Naive thymus-derived CD8-positive, alpha-beta T cell (primary cell): ENCODE measurements at regions not wholly inside any gene's neighbourhood (a gene's known extent, or its start where the extent isn't known, plus 50 kb on each side); places are given as distances from the start of the nearest gene placed in this dataset.
"Not testable (repeated sequence)": the region's sequence is repeated elsewhere in the genome, so short reads cannot be mapped to it uniquely, and the experiment has no call there.

Source experiments
- ATAC-seq, 2 donors: fragments of 150-1000 bp; cut with Tn5 transposase in 1 of 2; sonication (Bioruptor Pico), chemical (Tn5 transposase) in 1 of 2; 1 replicate in 1 of 2; 2 replicates in 1 of 2; pipeline ENCODE4 v1.10.0; 2021; ENCODE audit warnings: mild to moderate bottlenecking in 2 of 2, moderate library complexity in 2 of 2
- POLR2A ChIA-PET: fragments of 350-600 bp; sonication (Branson Sonifier 250); formaldehyde crosslinking; loops from one replicate; lab custom pipeline; 2021; ENCODE audit warnings: antibody characterized with exemption; lab: Charles Lee
- DNase-seq, 10 donors: peaks; one replicate each; pipeline versions ENCODE4 v3.0.0 to v3.0.0-alpha.2; 2020 to 2022
- H3K27ac Mint-ChIP-seq, 10 donors: one replicate each; pipeline ENCODE4 v1.8.0; 2020 to 2022; ENCODE audit warnings: mild to moderate bottlenecking in 10 of 10, mixed read lengths in 10 of 10, moderate library complexity in 4 of 10, inconsistent platforms in 1 of 10
- H3K27me3 Mint-ChIP-seq, 5 donors: one replicate each; pipeline ENCODE4 v1.8.0; 2021 to 2022; ENCODE audit warnings: mixed read lengths in 5 of 5
- H3K36me3 Mint-ChIP-seq, 3 donors: one replicate each; pipeline ENCODE4 v1.8.0; 2020 to 2022; ENCODE audit warnings: mixed read lengths in 3 of 3, mild to moderate bottlenecking in 2 of 3, inconsistent platforms in 1 of 3
- H3K4me1 Mint-ChIP-seq, 4 donors: one replicate each; pipeline ENCODE4 v1.8.0; 2021 to 2022; ENCODE audit warnings: mixed read lengths in 4 of 4
- H3K4me3 Mint-ChIP-seq, 10 donors: one replicate each; pipeline ENCODE4 v1.8.0; 2020 to 2022; ENCODE audit warnings: mild to moderate bottlenecking in 10 of 10, mixed read lengths in 10 of 10, moderate library complexity in 6 of 10, inconsistent platforms in 1 of 10
- H3K9me3 Mint-ChIP-seq, 9 donors: one replicate each; pipeline ENCODE4 v1.8.0; 2020 to 2022; ENCODE audit warnings: mixed read lengths in 9 of 9, mild to moderate bottlenecking in 3 of 9, inconsistent platforms in 1 of 9, moderate library complexity in 1 of 9

GRCh38 chr6:159535656-159536350, 157.2 kb downstream of the SOD2 start:
- ATAC-seq (no peak), DNase-seq (no peak)
- H3K36me3 Mint-ChIP-seq = no peaks in the 10 kb centered on the region
- POLR2A ChIA-PET = no interaction called here
- H3K27ac Mint-ChIP-seq = no peak overlapping the region
- peaks cover 0 to 2% (median 0%) of the 10 kb centered on the region in 9 donors for H3K9me3 Mint-ChIP-seq
- peaks cover 5 to 16% (median 11%) of the 10 kb centered on the region in 5 donors for H3K27me3 Mint-ChIP-seq
- no peaks in the 10 kb centered on the region for H3K4me1 Mint-ChIP-seq
- H3K4me3 Mint-ChIP-seq = no peak overlapping the region

DNA sequence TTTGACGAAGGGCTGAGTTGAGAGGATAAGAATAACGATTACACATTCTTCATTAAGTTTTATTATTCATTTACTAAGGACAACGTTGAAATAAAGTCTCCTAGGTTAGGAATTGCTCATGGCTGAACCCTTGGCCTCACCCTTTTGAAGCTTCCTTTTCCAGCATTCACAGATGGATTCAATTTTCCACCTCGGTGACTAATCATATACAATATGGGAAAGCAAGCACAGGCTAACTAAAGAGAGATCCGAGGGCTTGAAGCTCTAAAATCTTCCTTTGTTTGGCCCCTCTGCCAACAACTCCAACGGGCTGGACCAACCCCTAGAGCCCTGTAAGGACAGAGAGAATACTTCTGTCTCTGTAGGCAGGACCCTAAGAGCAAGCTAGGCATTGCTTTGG, 159.5 kb downstream of the SOD2 start:
- no peak overlapping the region for H3K27ac Mint-ChIP-seq
- H3K9me3 Mint-ChIP-seq = peaks cover 0 to 2% (median 0%) of the 10 kb centered on the region in 9 donors
- no peaks in the 10 kb centered on the region for H3K36me3 Mint-ChIP-seq
- POLR2A ChIA-PET = no interaction called here
- DNase-seq = no peak
- no peaks in the 10 kb centered on the region for H3K4me1 Mint-ChIP-seq
- no peak for ATAC-seq
- no peak overlapping the region for H3K4me3 Mint-ChIP-seq
- peaks cover 8 to 34% (median 12%) of the 10 kb centered on the region in 5 donors for H3K27me3 Mint-ChIP-seq

GRCh38 chr6:159533016-159533415, 160.0 kb downstream of the SOD2 start:
- POLR2A ChIA-PET = no interaction called here
- DNase-seq = no peak
- Mint-ChIP-seq H3K27me3 (peaks cover 8 to 40% (median 12%) of the 10 kb centered on the region in 5 donors), H3K4me3 (no peak overlapping the region), H3K27ac (no peak overlapping the region), H3K9me3 (peaks cover 0 to 2% (median 0%) of the 10 kb centered on the region in 9 donors), H3K36me3 (no peaks in the 10 kb centered on the region), H3K4me1 (no peaks in the 10 kb centered on the region)
- ATAC-seq = no peak

DNA sequence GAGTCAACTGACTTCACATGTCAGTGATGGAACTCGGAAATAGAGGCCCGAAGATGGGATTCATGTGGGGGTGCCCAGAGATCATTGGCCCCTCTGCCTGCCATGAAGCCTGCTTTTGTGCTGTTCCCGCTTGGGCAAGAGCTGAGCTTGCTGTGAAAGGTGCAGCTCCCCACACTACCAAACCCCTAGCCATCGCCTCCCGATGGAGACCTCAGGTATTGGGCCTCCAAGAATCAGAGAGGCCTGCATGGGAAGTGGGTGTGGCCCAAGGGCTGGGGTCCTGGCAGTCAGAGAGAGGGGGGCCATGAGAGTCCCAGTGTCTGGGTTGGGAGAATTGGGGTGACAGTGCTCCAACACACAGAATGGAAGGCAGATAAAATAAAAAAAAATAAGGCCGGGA, 160.9 kb downstream of the SOD2 start:
- Mint-ChIP-seq H3K4me1 (no peaks in the 10 kb centered on the region), H3K4me3 (no peak overlapping the region), H3K27me3 (peaks cover 14 to 49% (median 16%) of the 10 kb centered on the region in 5 donors), H3K36me3 (no peaks in the 10 kb centered on the region), H3K9me3 (peaks cover 0 to 2% (median 0%) of the 10 kb centered on the region in 9 donors), H3K27ac (no peak overlapping the region)
- POLR2A ChIA-PET = no interaction called here
- DNase-seq (no peak), ATAC-seq (no peak)

DNA sequence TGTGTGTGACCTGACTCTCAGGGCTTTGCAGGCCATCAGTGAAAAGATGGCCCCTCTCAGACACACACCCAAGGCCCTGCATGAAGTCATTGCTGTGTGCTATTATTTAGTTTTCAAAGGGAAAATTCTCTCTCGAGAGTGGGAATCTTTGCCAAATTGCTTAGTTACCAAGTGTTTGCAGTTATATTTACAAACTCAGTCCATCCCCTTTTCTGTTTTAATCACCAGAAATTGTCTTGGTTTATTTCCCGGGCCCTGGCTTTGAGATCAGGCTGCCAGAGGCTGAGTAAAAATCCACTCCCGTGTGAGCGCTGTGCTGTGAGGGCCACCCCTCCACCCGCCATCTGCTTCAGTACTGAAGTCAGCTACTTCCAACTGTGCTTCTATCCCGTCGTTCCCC, 163.1 kb downstream of the SOD2 start:
- DNase-seq (no peak), ATAC-seq (no peak)
- Mint-ChIP-seq H3K36me3 (no peaks in the 10 kb centered on the region), H3K4me1 (no peaks in the 10 kb centered on the region), H3K27me3 (peaks cover 12 to 63% (median 24%) of the 10 kb centered on the region in 5 donors), H3K4me3 (no peak overlapping the region), H3K27ac (no peak overlapping the region), H3K9me3 (peaks cover 0 to 2% (median 0%) of the 10 kb centered on the region in 9 donors)
- POLR2A ChIA-PET = no interaction called here

GRCh38 chr6:159527351-159527750, 165.7 kb downstream of the SOD2 start:
- Mint-ChIP-seq H3K9me3 (peaks cover 0 to 3% (median 0%) of the 10 kb centered on the region in 9 donors), H3K4me3 (no peak overlapping the region), H3K27ac (no peak overlapping the region), H3K36me3 (no peaks in the 10 kb centered on the region), H3K27me3 (peaks cover 14 to 76% (median 32%) of the 10 kb centered on the region in 5 donors), H3K4me1 (no peaks in the 10 kb centered on the region)
- ATAC-seq (no peak), DNase-seq (no peak)
- POLR2A ChIA-PET = no interaction called here

DNA sequence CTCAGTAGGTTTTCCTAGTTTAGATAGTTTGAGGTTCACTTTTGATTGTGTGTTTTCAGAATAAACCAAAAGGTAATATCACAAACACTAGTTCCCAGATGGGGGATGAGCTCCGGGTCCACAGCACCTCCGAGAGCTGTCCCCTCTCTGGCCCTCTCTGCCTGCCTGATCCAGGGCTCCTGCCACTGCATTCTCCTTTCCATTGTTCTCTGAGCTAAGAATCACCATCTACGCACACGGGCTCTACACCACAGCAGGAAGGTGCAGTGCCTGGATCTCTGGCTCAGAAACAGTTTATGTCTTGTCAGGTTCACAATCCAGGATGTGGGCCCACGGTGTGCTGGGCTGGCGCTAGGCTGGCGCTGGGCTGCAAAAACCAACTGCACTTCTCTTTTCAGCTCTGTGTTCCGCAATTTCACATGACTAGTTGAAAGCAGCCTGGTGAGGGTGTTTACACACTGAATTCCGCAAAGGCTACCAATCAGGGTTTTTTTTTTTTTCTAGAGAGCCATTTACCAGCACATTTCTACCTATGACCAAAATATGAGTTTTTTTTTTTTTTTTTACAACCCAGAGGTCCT, 167.5 kb downstream of the SOD2 start:
- Mint-ChIP-seq H3K27me3 (peaks cover 15 to 80% (median 32%) of the 10 kb centered on the region in 5 donors), H3K27ac (no peak overlapping the region)
- POLR2A ChIA-PET = no interaction called here

GRCh38 chr6:159522877-159523547, 170.0 kb downstream of the SOD2 start:
- DNase-seq = no peak
- POLR2A ChIA-PET = no interaction called here
- H3K27ac Mint-ChIP-seq = no peak overlapping the region
- no peak overlapping the region for H3K4me3 Mint-ChIP-seq
- no peak for ATAC-seq
- peaks cover 0 to 20% (median 0%) of the 10 kb centered on the region in 3 donors for H3K36me3 Mint-ChIP-seq
- peaks cover 0 to 15% (median 4%) of the 10 kb centered on the region in 9 donors for H3K9me3 Mint-ChIP-seq
- peaks cover 16 to 75% (median 36%) of the 10 kb centered on the region in 5 donors for H3K27me3 Mint-ChIP-seq
- no peaks in the 10 kb centered on the region for H3K4me1 Mint-ChIP-seq

More for the DNA sequence above, 167.5 kb downstream of the SOD2 start:
- no peaks in the 10 kb centered on the region for H3K4me1 Mint-ChIP-seq
- DNase-seq = no peak
- peaks cover 0 to 7% (median 0%) of the 10 kb centered on the region in 9 donors for H3K9me3 Mint-ChIP-seq
- ATAC-seq = no peak
- no peak overlapping the region for H3K4me3 Mint-ChIP-seq
- H3K36me3 Mint-ChIP-seq = peaks cover 0 to 7% (median 0%) of the 10 kb centered on the region in 3 donors

DNA sequence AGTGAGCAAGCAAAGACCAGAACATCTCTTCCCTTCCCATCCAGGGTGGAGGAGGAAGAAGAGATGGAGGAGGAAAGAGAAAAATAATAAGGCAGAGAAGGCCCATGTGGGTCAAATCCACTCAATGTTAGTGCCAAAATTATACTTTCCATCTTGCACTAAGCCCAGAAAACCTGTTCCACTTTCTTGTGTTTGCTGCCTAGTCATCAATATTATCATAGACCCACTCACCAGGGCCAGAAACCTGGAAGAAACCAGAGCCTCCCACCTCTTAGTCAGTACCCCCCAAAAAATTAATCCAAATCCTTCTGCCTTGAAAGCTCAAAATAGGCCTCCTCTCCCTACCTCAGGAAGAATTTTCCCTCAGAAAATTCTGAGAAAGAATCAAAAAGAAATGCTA, 171.1 kb downstream of the SOD2 start:
- H3K27ac Mint-ChIP-seq = no peak overlapping the region
- H3K4me1 Mint-ChIP-seq = no peaks in the 10 kb centered on the region
- H3K27me3 Mint-ChIP-seq = peaks cover 12 to 65% (median 29%) of the 10 kb centered on the region in 5 donors
- ATAC-seq (no peak), DNase-seq (no peak)
- POLR2A ChIA-PET = no interaction called here
- no peak overlapping the region for H3K4me3 Mint-ChIP-seq
- peaks cover 0 to 25% (median 10%) of the 10 kb centered on the region in 9 donors for H3K9me3 Mint-ChIP-seq
- peaks cover 0 to 22% (median 0%) of the 10 kb centered on the region in 3 donors for H3K36me3 Mint-ChIP-seq

DNA sequence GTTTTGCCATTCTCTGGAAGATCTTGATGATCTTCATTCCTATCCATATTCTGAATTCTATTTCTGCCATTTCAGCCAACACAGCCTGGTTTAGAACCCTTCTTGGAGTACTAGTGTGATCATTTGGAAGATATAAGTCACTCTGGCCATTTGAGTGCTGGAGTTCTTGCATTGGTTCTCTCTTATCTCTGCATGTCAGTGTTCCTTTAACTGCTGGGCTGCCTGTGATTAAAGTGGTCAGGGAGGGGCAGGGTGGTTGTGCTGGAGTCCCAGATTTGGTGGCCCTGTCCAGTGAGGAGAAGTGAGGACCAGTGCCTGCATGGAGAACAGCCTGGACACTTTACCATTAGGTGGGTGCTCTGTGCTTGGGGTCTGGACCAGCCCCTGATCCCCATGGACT, 173.0 kb downstream of the SOD2 start:
- peaks cover 12 to 46% (median 22%) of the 10 kb centered on the region in 5 donors for H3K27me3 Mint-ChIP-seq
- no peak overlapping the region for H3K4me3 Mint-ChIP-seq
- POLR2A ChIA-PET = no interaction called here
- H3K9me3 Mint-ChIP-seq = peaks cover 5 to 44% (median 24%) of the 10 kb centered on the region in 9 donors
- DNase-seq (no peak), ATAC-seq (no peak)
- peaks cover 0 to 31% (median 0%) of the 10 kb centered on the region in 3 donors for H3K36me3 Mint-ChIP-seq
- no peak overlapping the region for H3K27ac Mint-ChIP-seq
- no peaks in the 10 kb centered on the region for H3K4me1 Mint-ChIP-seq

DNA sequence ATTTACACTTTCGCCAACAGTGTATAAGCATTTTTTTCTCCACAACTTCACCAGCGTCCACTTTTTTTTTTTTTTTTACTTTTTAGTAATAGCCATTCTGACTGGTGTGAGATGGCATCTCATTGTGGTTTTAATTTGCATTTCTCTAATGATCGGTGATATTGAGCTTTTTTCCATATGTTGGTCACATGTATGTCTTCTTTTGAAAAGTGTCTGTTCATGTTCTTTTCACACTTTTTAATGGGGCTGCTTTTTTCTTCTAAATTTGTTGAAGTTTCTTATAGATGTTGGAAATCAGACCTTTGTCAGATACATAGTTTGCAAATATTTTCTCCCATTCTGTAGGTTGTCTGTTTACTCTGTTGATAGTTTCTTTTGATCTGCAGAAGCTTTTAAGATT, 177.2 kb downstream of the SOD2 start:
- H3K4me3 Mint-ChIP-seq, ATAC-seq, H3K4me1 Mint-ChIP-seq, H3K27ac Mint-ChIP-seq, DNase-seq, POLR2A ChIA-PET: not testable (repeated sequence)
- H3K9me3 Mint-ChIP-seq = peaks cover 5 to 50% (median 27%) of the 10 kb centered on the region in 9 donors
- H3K27me3 Mint-ChIP-seq = peaks cover 8 to 33% (median 11%) of the 10 kb centered on the region in 5 donors
- peaks cover 0 to 24% (median 0%) of the 10 kb centered on the region in 3 donors for H3K36me3 Mint-ChIP-seq

- Mint-ChIP-seq H3K36me3 (peaks cover 0 to 12% (median 0%) of the 10 kb centered on the region in 3 donors), H3K4me3 (no peak overlapping the region), H3K4me1 (no peaks in the 10 kb centered on the region), H3K27ac (no peak overlapping the region), H3K9me3 (peaks cover 5 to 44% (median 26%) of the 10 kb centered on the region in 9 donors), H3K27me3 (peaks cover 0 to 37% (median 6%) of the 10 kb centered on the region in 5 donors)
- DNase-seq (no peak), ATAC-seq (no peak)
- POLR2A ChIA-PET = no interaction called here
These were observed 179.1 kb downstream of the SOD2 start for GRCh38 chr6:159513914-159514313.
